Panc1 (cell line): ENCODE measurements at regions not wholly inside any gene's neighbourhood (a gene's known extent, or its start where the extent isn't known, plus 50 kb on each side); places are given as distances from the start of the nearest gene placed in this dataset.

Experiments
- ATAC-seq: fragments of 200-7000 bp; cut with Tn5 transposase; 2 replicates; pipeline ENCODE4 v1.9.1; 2020; ENCODE audit warnings: mild to moderate bottlenecking, moderate library complexity
- BruUV-seq: library from RNA; stranded (reverse); fragments of 400-500 nt; replicated peaks from 2 replicates; lab custom pipeline; 2021; lab: Mats Ljungman, UMichigan
- CTCF ChIA-PET: fragments of 300-600 bp; sonication (Branson Sonifier 250); formaldehyde crosslinking; loops from one replicate; lab custom pipeline; 2022; ENCODE audit warnings: antibody characterized with exemption; lab: Charles Lee
- POLR2A ChIA-PET: fragments of 300-600 bp; sonication (Branson Sonifier 250); formaldehyde crosslinking; loops from one replicate; lab custom pipeline; 2022; ENCODE audit warnings: antibody characterized with exemption; lab: Charles Lee
- DNase-seq: peaks from one replicate; pipeline ENCODE4 v3.0.0-alpha.2; 2010; ENCODE audit warnings: low read depth, low spot score
- H3K27ac ChIP-seq: 2 replicates; pipeline ENCODE4 v1.5.1; 2011; ENCODE audit warnings: mild to moderate bottlenecking, low read length, inconsistent platforms
- H3K27me3 ChIP-seq: fragments of 200-500 bp; sonication (Bioruptor generic); 2 replicates; pipeline ENCODE4 v1.6.0; 2014; ENCODE audit warnings: low read length, inconsistent platforms; ENCODE audit not compliant: control insufficient read depth, insufficient read depth
- H3K36me3 ChIP-seq: fragments of 200-500 bp; sonication (Bioruptor generic); 2 replicates; pipeline ENCODE4 v1.5.1; 2014; ENCODE audit warnings: inconsistent platforms, mild to moderate bottlenecking, low read length, moderate library complexity; ENCODE audit not compliant: control insufficient read depth, insufficient read depth
- H3K4me1 ChIP-seq: 2 replicates; pipeline ENCODE4 v1.5.1; 2011; ENCODE audit warnings: inconsistent platforms, mild to moderate bottlenecking, low read length, moderate library complexity; ENCODE audit not compliant: control insufficient read depth, insufficient read depth
- H3K4me3 ChIP-seq, 2 experiments: 2 replicates each; pipeline ENCODE4 v1.5.1; 2011 to 2012; ENCODE audit warnings: low read depth in 2 of 2, low read length in 2 of 2, mild to moderate bottlenecking in 2 of 2, inconsistent platforms in 1 of 2, moderate library complexity in 1 of 2
- H3K9me3 ChIP-seq: fragments of 200-500 bp; sonication (Bioruptor generic); 2 replicates; pipeline ENCODE4 v1.5.1; 2014; ENCODE audit warnings: low read depth, mild to moderate bottlenecking, inconsistent platforms, low read length, moderate library complexity; ENCODE audit not compliant: control insufficient read depth, insufficient read depth
- CTCF ChIP-seq: fragments of 450-650 bp; IDR thresholded peaks from 2 replicates; pipeline ENCODE4 v1.5.1; 2017; ENCODE audit warnings: mild to moderate bottlenecking
- POLR2AphosphoS5 ChIP-seq: IDR thresholded peaks from 2 replicates; pipeline ENCODE4 v1.6.1; 2012; ENCODE audit warnings: mild to moderate bottlenecking, low read depth, low read length, moderate library complexity
- REST ChIP-seq, 2 experiments: IDR thresholded peaks; 2 replicates each; pipeline ENCODE4 v1.6.1; 2011 to 2012; ENCODE audit warnings: low read depth in 2 of 2, control low read depth in 1 of 2, low read length in 1 of 2, mild to moderate bottlenecking in 1 of 2, moderate library complexity in 1 of 2; ENCODE audit not compliant: insufficient read depth in 1 of 2
- SIN3A ChIP-seq: IDR thresholded peaks from 2 replicates; pipeline ENCODE4 v1.6.1; 2012; ENCODE audit warnings: low read depth, mild to moderate bottlenecking, low read length, moderate library complexity, borderline replicate concordance; ENCODE audit not compliant: insufficient read depth
- TCF7L2 ChIP-seq: IDR thresholded peaks from 2 replicates; pipeline ENCODE4 v1.6.1; 2011; ENCODE audit warnings: mild to moderate bottlenecking, low read depth, low read length, inconsistent platforms
- in situ Hi-C: cut with HindIII; loops from 2 replicates; pipeline ENCODE4 v1.10.0; 2016; ENCODE audit warnings: low sequenced_read_pairs, low pct_unique_long_range_greater_than_20kb
- intact Hi-C: fragments of 100-400 bp; cut with micrococcal nuclease; formaldehyde crosslinking; loops from one replicate; pipeline ENCODE4 v1.10.0; 2022; ENCODE audit not compliant: unreplicated experiment

GRCh38 chr7:34331102-34331501 is 326.9 kb upstream of the NPSR1 start:
- no peaks in the 10 kb centered on the region for H3K27me3 ChIP-seq
- in situ Hi-C loops (no loop called here), intact Hi-C loops (no loop called here)
- no peak overlapping the region for H3K27ac ChIP-seq
- H3K4me1 ChIP-seq: no peaks in the 10 kb centered on the region
- ATAC-seq: no peak
- no peaks in the 10 kb centered on the region for H3K36me3 ChIP-seq
- TF ChIP-seq SIN3A: no peak
- no TSS peak for BruUV-seq
- ChIA-PET POLR2A (no interaction called here), CTCF (no interaction called here)
- no peak for DNase-seq
- H3K4me3 ChIP-seq: no peak overlapping the region
- no peaks in the 10 kb centered on the region for H3K9me3 ChIP-seq

- Histone ChIP-seq H3K36me3 (no peaks in the 10 kb centered on the region), H3K27ac (no peak overlapping the region), H3K4me1 (no peaks in the 10 kb centered on the region), H3K4me3 (no peak overlapping the region), H3K27me3 (no peaks in the 10 kb centered on the region), H3K9me3 (no peaks in the 10 kb centered on the region)
- no peak for DNase-seq
- TF ChIP-seq TCF7L2 (no peak), REST (IDR thresholded peaks at IDR 0.05; ENCODE audit: insufficient read depth in 1 of 2, low read depth in 2 of 2, low read length in 1 of 2) (no peak), CTCF (no peak), POLR2AphosphoS5 (no peak), SIN3A (no peak)
- intact Hi-C loops (no loop called here), in situ Hi-C loops (no loop called here)
- no peak for ATAC-seq
- BruUV-seq: no TSS peak
- CTCF ChIA-PET: no interaction called here
- POLR2A ChIA-PET: no interaction called here
These were observed 326.0 kb upstream of the NPSR1 start for GRCh38 chr7:34332006-34332405.

GRCh38 chr7:34333184-34333583 is 324.8 kb upstream of the NPSR1 start:
- Histone ChIP-seq H3K27ac (no peak overlapping the region), H3K9me3 (no peaks in the 10 kb centered on the region), H3K36me3 (no peaks in the 10 kb centered on the region), H3K4me3 (no peak overlapping the region), H3K4me1 (no peaks in the 10 kb centered on the region), H3K27me3 (no peaks in the 10 kb centered on the region)
- CTCF ChIA-PET: no interaction called here
- BruUV-seq: no TSS peak
- DNase-seq (no peak), ATAC-seq (no peak)
- intact Hi-C loops (no loop called here), in situ Hi-C loops (no loop called here)
- POLR2A ChIA-PET: no interaction called here
- TF ChIP-seq REST (IDR thresholded peaks at IDR 0.05; ENCODE audit: insufficient read depth in 1 of 2, low read depth in 2 of 2, low read length in 1 of 2) (no peak), SIN3A (no peak)
